ES-I3 (cell line): ENCODE measurements at regions not wholly inside any gene's neighbourhood (a gene's known extent, or its start where the extent isn't known, plus 50 kb on each side); places are given as distances from the start of the nearest gene placed in this dataset.

Experiments
- H3K36me3 ChIP-seq: 2 replicates; pipeline ENCODE4 v1.6.1; 2013; ENCODE audit warnings: mild to moderate bottlenecking, low read length, control low read depth, moderate library complexity; ENCODE audit not compliant: insufficient read depth
- H3K4me1 ChIP-seq: 2 replicates; pipeline ENCODE4 v1.6.1; 2013; ENCODE audit warnings: mild to moderate bottlenecking, control low read depth, low read length; ENCODE audit not compliant: insufficient read depth
- H3K9ac ChIP-seq: 2 replicates; pipeline ENCODE4 v1.6.1; 2013; ENCODE audit warnings: low read depth, mild to moderate bottlenecking, low read length, moderate library complexity
- H3K9me3 ChIP-seq: 2 replicates; pipeline ENCODE4 v1.6.1; 2013; ENCODE audit warnings: mild to moderate bottlenecking, low read length, moderate library complexity; ENCODE audit not compliant: control insufficient read depth, insufficient read depth

DNA sequence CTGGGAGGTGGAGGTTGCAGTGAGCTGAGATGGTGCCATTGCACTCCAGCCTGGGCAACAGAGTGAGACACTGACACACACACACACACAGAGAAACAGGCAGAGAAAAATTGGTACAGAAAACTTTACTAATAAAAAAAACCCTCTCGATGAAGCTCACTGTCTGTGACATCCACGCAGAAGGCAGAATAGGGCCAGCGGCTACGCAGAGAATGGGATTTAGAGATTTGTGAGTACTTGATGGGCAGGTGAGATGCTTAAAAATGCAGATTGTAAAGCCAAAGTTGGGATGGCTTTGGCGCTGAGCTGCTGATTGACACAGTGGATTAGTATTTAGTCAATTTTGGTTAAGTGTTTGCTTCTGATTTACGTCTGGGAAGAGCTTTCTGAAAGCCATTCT, 561.1 kb downstream of the TBC1D22A start:
- no peak overlapping the region for H3K9ac ChIP-seq
- 0 out of 2 replicates have a peak, but pooled peaks cover 2% of the 10 kb centered on the region for H3K4me1 ChIP-seq
- no peaks in the 10 kb centered on the region; the same call in 1 of the 2 replicates for H3K9me3 ChIP-seq

DNA sequence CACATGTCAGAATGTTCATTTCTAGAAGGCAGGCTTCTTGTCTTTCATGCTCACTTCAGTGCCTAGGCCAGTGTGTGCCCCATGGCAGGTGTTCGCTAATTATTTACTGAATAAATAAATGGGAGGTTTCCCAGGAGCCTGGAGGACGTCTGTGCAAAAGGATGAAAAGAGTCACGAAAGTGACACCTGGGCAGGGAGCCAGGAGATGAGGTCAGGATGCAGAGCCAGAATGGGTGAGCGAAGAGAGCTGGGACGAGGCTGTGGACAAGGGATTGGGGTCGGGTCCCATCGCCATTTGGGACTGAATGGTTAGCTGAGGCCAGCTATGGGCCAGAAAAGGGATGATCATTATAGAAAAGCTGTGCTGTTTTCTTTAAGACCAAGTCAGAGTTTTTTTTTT, 560.4 kb downstream of the TBC1D22A start:
- H3K36me3 ChIP-seq: no peaks in the 10 kb centered on the region
- no peaks in the 10 kb centered on the region; the same call in 1 of the 2 replicates for H3K9me3 ChIP-seq
- H3K4me1 ChIP-seq: no peaks in the 10 kb centered on the region
- no peak overlapping the region for H3K9ac ChIP-seq

More for the DNA sequence above, 561.1 kb downstream of the TBC1D22A start:
- H3K36me3 ChIP-seq: no peaks in the 10 kb centered on the region

DNA sequence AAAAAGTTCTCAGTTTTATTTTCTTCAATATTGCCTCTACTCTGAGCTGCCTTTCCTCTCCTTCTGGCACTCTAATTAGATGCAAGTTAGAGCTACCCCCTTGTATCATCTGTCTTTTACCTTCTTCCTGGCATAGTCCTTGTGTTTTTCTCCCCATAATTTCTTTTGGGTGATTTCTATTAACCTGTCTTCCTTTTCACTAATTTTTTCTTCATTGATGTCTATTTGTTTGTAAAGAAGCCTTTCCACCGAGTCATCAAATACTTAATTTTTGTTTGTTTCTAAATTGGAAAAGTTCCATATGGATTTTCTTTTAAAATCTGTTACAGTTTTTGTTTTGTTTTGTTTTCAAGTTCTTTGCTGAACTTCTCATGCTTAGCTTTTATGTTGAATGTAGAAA, 558.1 kb downstream of the TBC1D22A start:
- no peaks in the 10 kb centered on the region; the same call in 1 of the 2 replicates for H3K9me3 ChIP-seq
- no peaks in the 10 kb centered on the region for H3K4me1 ChIP-seq

DNA sequence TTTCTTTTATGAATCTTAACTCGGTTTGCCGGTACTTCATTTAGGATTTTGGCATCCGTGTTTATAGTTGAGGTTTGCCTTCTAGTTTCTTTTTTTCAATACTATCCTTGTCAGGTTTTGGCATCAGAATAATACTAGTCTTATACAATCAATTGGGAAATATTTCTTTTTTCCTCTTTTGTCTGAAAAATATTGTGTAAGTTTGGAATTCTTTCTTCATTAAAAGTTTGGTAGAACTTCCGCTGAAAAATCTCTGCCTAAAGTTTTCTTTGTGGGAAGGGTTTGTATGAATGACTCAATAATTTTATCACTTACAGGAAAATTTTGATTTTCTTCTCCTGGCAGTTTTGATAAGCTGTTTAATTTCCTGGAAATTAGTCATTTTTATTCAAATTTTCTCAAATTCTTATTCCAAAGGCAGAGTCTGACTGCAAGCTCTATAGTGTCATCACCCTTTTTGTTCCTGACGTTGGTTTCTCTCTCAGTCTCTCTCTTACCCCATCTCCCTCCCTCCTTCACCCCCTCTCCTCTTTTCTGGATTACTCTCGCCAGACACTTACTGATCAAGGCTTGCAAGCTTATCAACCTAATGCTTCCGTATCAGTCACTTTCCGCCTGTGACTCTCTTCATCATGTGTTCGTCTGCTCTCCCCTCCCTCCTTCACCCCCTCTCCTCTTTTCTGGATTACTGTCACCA, 555.7 kb downstream of the TBC1D22A start:
- Histone ChIP-seq H3K9me3 (no peaks in the 10 kb centered on the region; the same call in 1 of the 2 replicates), H3K4me1 (no peaks in the 10 kb centered on the region), H3K36me3 (no peaks in the 10 kb centered on the region), H3K9ac (no peak overlapping the region)

More for the DNA sequence above, 558.1 kb downstream of the TBC1D22A start:
- Histone ChIP-seq H3K9ac (no peak overlapping the region), H3K36me3 (no peaks in the 10 kb centered on the region)

DNA sequence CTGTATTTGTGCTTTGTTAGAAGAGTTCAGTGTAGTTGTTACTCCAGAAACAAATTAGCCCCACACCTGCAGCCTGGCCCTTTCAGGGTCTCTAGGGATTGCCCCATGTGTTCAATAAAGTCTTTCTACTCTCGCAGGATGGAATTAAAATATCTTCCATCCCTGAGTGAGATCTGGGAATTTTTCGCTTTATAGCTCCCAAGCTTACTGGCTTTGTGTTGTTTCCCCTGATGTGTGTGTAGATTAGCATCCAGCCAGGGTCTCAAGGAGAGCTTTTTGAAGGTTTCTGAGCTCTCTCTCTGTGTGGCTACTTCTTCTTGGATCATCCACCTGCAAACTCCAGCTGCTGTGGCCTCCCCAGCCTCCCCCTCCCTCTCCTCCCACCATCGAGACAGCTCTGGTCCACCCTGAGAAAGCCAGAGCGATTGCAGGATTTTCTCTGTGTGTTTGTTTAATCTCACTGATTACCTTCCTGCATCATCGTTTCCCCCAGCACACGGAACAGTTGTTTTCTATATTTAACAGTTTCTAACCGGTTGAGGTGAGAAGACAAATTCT, 553.5 kb downstream of the TBC1D22A start:
- H3K9ac ChIP-seq: no peak overlapping the region
- H3K9me3 ChIP-seq: peaks cover 3% of the 10 kb centered on the region; the same call in 1 of the 2 replicates
- H3K36me3 ChIP-seq: no peaks in the 10 kb centered on the region
- H3K4me1 ChIP-seq: no peaks in the 10 kb centered on the region

DNA sequence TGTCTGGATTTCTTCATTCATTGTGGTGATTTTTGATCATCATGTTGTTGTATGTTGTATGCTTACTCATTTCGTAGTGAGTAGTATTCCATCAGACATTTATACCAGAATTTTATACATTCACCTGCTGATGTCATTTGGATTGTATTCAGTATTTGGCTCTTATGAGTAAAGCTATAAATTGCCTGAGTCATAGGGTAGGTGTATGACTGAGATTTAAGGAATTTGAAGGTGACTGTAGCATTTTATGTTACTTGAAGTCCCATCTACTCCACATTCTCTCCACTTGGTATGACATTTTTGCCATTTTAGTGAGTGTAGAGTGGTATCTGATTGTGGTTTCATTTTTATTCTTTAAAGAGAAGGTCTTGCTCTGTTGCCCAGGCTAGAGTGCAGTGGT, 548.2 kb downstream of the TBC1D22A start:
- Histone ChIP-seq H3K4me1 (no peaks in the 10 kb centered on the region), H3K36me3 (no peaks in the 10 kb centered on the region), H3K9ac (no peak overlapping the region), H3K9me3 (peaks cover 3% of the 10 kb centered on the region; the same call in 1 of the 2 replicates)

DNA sequence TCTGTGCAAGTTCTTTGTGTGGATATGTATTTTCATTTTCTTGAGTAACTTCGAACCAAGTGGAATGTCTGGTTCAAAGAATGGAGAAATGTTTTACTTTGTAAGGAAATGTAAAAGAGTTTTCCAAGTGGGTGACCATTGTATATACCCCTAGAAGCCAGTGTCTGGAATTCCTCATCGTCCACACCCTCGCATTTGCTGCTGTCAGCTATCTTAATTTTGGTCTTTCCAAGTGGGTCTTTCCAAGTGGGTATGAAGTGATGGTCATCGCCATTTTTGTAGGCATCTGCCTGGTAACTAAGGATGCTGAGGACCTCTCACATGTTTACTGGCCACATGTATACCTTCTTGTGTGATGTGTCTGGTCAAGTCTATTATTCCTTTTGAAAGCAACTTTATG, 547.5 kb downstream of the TBC1D22A start:
- H3K9me3 ChIP-seq: peaks cover 3% of the 10 kb centered on the region; the same call in 1 of the 2 replicates
- no peaks in the 10 kb centered on the region for H3K36me3 ChIP-seq
- H3K4me1 ChIP-seq: no peaks in the 10 kb centered on the region
- no peak overlapping the region for H3K9ac ChIP-seq

DNA sequence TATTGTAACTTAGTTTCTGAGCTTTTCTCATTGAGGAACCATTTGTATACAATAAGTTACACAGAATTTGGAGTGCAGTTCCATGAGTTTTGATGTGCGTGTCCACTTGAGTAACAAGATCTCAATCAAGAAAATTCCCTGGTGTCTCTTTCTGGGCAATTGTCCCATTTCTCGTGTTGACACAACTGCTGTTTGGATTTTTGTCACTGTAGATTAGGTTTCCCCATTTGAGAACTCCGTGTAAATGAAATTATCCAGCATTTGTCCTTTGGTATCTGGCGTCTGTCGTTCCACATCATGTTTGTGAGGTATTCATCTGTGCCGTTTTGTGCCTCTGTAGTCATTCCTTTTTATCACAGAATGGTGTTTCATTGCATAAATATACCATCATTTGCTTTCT, 547.0 kb downstream of the TBC1D22A start:
- Histone ChIP-seq H3K36me3 (no peaks in the 10 kb centered on the region), H3K9me3 (peaks cover 3% of the 10 kb centered on the region; the same call in 1 of the 2 replicates), H3K9ac (no peak overlapping the region), H3K4me1 (no peaks in the 10 kb centered on the region)

DNA sequence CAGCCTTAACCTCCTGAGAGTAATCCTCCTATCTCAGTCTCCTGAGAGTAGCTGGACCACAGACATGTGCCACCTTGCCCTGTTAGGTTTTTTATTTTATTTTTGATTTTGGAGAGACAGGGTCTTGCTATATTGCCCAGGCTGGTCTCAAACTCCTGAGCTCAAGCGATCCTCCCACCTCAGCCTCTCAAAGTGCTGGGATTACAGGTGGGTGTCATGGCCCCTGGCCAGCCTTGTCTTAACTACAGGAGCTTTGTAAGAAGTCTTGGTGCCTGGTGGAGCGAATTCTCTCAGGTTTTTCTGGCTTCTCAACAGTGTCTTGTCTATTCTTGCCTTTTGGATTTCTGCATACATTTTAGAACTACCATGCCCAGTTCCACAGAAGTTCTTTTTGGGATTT, 546.4 kb downstream of the TBC1D22A start:
- Histone ChIP-seq H3K36me3 (no peaks in the 10 kb centered on the region), H3K4me1 (no peaks in the 10 kb centered on the region), H3K9me3 (peaks cover 3% of the 10 kb centered on the region; the same call in 1 of the 2 replicates), H3K9ac (no peak overlapping the region)

DNA sequence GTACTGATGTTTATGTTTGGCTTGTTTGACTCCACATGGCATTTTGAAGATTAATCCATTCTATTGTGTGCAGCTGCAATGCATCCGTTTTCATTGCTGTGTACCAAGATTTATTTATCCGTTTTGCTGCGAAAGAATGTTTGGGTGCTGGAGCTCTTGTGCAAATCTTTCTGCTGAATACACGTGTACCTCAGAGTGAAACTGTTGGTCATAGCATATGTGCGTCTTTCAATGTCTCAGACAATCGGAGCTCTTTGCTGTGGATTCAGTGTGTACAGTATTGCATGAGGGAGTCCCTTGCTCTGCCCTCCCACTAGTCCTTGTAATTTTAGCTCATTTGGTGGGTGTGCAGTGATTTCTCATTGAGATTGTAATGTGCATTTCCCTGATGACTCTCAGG, 545.4 kb downstream of the TBC1D22A start:
- H3K9ac ChIP-seq: no peak overlapping the region
- peaks cover 3% of the 10 kb centered on the region; the same call in 1 of the 2 replicates for H3K9me3 ChIP-seq
- H3K36me3 ChIP-seq: no peaks in the 10 kb centered on the region
- no peaks in the 10 kb centered on the region for H3K4me1 ChIP-seq

DNA sequence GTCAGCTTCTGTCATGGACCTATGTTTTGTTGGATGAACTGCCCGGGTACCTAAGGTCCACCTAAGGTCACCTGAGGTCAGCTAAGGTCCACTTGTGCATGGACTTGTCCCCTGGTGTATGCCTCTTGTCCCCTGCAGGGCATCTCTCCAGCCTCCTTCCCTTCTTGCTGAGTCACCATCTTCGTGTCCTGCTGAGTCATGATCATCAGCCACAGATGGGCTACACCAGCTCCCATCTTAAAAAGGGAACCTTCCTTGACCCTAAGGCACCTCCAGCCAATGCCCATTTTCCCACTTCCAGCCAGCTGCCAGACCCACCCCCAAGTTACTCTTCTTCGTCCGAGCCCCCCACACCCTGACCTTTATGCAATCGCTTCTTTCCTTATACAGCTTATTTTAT, 544.9 kb downstream of the TBC1D22A start:
- no peaks in the 10 kb centered on the region for H3K4me1 ChIP-seq
- no peaks in the 10 kb centered on the region for H3K36me3 ChIP-seq
- H3K9me3 ChIP-seq: peaks cover under 1% of the 10 kb centered on the region; the same call in 1 of the 2 replicates
- H3K9ac ChIP-seq: no peak overlapping the region

DNA sequence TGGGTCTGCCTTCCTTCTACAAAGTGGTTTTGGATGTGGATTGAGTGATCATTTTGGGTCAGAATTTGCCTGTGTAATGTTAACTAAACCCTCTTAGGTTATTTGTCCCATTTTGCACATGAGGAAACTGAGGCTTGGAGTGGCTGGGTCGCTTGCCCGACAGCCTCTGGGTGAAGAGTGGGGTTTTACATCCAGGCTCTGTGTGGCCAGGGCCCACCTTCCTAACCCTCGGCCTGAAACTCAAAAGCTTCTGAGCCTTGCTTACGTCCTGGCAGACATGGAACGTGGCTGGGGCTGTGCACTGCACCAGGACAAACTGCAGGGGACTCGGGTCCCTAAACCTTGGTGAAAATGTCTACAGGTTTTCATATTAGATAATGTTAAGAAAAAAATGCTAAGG, 542.4 kb downstream of the TBC1D22A start:
- H3K36me3 ChIP-seq: no peaks in the 10 kb centered on the region
- no peak overlapping the region for H3K9ac ChIP-seq
- H3K4me1 ChIP-seq: no peaks in the 10 kb centered on the region
- no peaks in the 10 kb centered on the region for H3K9me3 ChIP-seq

DNA sequence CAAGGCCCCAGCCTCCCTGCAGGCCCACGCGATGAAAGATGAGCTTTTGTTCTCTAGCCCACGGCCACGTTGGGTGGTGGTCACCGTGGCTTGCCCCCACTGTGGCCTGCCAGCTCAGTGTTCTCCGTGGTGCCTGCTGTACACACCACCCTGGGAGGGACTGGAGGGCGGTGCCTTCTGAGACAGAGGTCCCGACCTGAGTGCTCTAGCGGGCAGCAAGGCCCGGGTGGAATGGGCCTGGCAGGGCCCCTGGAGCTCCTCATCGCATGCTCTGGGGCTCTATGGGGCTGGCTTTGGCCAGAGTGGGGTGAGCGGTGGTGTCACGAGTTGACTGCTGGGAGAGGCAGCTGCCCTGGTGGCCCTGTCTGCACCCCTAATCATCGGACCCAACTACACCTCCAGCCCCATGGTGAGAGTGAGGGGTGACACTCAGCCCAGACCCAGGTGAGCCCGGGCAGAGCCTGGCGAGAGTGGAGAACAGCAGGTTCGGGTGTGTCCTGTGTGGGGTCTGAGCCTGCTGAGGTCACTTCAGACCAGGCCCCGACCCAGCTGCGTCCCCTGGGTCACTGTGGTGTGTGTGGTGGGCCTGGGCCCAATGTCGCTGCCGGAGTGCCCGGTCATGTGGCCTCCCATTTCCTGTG, 541.9 kb downstream of the TBC1D22A start:
- H3K9me3 ChIP-seq: no peaks in the 10 kb centered on the region
- no peaks in the 10 kb centered on the region for H3K4me1 ChIP-seq
- no peak overlapping the region for H3K9ac ChIP-seq
- H3K36me3 ChIP-seq: no peaks in the 10 kb centered on the region

DNA sequence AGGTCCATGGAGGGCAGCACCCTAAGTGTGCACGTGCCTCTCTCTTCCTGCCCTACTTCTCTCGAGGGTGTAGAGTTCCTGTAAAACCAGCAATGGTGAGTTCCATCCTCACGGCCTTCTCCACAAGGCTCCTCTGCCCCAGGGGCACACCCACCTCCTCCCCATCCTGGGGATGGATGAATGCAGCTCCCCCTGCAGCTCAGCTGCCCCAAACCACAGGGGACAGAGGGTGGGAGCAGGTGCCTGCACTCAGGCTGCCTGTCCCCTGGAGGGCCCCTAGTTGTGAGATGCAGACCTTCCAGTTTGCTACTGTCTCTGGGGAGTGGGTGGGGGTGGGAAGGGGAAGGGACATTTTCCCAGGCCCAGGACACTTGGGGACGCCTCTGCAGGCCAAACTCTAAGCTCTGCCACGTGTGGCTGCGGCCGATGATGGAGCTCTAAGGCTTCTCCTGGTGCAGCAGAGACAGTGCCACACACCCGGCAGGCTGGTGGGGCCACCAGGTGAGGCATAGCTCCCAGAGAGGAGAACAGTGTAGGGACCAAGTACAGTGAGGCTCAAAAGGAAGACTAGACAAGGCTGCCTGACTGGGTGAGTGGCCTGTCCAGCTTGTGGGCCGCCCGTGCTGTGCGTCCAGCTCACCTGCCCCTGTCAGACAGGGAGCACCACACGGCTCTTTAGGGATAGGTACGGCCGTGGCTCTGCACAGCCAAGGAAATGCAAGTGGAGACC, 540.9 kb downstream of the TBC1D22A start:
- H3K9ac ChIP-seq: no peak overlapping the region
- no peaks in the 10 kb centered on the region for H3K36me3 ChIP-seq
- no peaks in the 10 kb centered on the region for H3K9me3 ChIP-seq
- H3K4me1 ChIP-seq: no peaks in the 10 kb centered on the region
